Stimulated activated CD4-positive, alpha-beta T cell treated with anti-CD3 and anti-CD28 coated beads, Interleukin-2, amount 100 ng/mL, for 24 hours (primary cell): ENCODE measurements at regions not wholly inside any gene's neighbourhood (a gene's known extent, or its start where the extent isn't known, plus 50 kb on each side); places are given as distances from the start of the nearest gene placed in this dataset.

Experiments
- DNase-seq, 2 donors: peaks; one replicate each; pipeline ENCODE4 v3.0.0-alpha.2; 2020

DNA sequence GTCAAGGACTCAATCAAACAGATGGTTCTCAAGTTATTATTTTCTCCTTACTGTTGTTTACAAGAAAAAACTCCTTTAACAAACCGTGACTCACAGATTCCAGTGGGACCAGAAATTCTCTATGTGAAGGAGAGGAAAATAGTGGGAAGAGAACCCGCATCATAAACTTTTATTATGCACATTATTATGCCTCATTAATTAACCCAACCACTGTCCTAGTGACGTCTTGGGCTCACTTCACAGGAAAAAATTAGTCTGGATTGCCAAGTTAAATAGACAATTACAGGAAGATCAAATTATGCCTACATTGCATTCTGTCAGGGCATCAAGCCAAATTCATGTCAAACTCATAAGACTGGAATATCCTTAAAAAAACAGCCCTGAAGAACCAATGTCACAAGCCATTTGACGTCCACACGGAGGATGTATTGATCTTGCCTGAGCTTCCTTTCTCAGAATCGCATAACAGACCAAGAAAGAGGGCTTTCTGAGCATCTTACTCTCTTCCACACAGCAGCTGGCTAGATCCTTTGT lies 347.8 kb downstream of the DUSP10 start:
- DNase-seq, result no peak

DNA sequence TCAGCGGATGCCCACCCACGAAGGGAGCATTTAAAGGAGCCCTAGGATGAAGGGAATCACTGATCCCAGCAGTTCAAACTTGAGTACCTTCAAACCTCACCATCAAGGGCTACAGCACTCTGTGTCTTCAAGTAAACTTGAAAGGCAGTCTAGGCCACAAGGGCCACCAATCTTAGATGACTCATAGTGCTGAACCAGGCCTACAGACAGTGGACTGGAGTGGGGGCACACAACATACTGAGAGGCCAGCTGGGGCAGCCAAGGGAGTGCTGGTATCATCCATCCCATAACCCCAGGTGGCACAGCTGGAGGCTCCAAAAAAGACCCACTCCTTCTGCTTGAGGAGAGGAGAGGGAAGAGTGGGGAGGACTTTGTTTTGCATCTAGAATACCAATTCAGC lies 345.4 kb downstream of the DUSP10 start:
- no peak for DNase-seq

DNA sequence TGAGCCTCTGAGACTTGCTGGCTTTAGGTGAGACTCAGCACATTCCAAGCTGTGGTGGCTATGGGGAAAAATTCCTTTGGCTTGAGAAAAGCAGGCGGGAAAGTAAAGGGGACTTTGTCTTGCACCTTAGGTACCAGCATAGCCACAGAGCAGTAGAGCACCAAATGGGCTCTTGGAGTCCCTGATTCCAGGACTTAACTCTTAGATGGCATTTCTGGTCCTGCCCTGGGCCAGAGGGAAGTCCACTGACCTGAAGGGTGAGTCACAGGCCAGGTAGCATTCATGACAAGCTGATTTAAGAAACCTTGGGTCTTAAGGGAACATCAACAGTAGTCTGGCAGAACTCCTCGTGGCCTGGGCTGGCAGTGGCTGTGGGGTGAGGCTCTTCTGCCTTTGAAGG lies 344.7 kb downstream of the DUSP10 start:
- no peak for DNase-seq

DNA sequence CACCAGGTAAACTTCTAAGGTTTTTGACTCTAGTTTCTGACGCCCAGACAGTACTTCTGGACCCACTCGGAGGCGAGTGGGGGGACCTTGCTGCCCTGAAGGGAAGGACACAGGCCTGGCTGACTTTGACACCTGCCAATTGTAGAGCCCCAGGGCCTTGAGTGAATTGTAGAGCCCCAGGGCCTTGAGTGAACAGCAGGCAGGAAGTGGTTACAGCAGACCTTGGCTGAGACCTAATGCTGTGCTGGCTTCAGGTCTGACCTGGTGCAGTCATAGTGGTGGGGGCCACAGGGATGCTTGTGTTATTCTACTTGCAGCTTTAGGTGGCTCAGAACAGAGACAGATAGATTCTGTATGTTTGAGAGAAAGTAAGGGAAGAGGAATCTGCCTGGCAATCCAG lies 344.3 kb downstream of the DUSP10 start:
- DNase-seq, result no peak

DNA sequence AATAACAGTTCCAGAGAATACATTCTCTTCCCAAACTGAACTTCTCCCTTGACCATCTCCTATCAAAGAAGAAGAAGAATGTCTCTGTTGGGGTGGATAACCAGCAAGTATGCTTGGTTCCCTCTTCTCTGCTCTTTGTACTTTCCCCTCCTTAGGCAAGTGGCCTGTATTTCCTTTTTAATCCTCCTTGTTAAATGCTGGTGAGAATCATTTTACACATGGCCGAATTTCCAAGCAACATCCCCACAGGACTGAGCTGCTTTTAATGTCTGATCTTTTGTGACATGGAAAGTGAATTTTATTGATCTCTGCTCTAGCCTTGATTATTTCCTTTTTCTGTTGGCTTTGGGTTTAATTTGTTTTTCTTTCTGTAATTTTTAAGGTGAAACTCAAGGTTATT lies 336.7 kb downstream of the DUSP10 start:
- no peak for DNase-seq

DNA sequence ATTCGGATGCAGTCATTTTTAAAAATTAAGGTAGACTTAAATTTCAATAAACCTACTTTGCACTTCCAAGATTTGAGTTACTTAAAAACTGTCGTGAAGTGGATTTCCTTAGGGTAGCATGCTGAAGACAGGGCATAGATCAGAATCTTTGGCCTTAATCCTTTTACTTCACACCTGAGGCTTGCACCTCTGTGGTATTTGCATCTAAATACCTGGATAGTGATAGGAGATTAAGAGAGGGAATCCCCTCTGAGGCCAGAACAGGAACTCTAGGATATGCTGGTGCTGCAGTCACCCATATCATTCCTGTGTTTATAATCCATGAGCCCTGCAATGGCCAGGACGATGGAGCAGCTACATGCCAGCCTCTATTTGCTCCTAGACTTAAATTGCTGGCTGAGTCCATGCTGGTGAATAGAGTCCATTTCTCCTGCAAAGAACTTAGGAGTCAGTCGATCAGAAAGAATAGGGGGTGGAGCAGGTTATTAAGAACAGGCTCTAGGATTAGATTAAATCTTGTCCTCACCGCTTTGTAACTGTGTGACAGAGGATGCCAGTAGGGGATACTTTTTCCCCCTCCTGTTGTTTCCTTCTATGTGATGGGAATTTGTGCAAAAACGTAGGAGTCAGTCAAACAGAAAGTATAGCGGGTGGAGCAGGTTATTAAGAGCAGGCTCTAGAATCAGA lies 333.6 kb downstream of the DUSP10 start:
- no peak for DNase-seq

DNA sequence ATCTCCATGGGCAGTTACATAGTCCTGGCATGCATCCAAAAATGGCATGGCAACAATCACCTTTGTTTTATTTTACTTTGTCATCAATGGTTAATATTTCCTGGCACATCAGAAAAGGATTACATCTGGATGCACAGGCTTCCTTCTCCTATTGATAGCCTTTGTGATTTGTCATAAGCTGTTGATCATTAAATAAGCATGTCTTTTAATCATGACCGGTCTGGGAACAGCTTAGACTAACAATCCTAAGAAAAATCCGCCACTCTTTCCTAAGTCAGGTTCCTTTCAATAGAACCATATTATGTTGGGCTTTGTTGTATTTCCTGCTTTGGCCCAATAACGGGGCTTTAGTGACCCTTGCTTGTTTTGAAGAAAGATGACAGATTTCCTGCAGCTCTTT lies 330.6 kb downstream of the DUSP10 start:
- DNase-seq, result no peak

DNA sequence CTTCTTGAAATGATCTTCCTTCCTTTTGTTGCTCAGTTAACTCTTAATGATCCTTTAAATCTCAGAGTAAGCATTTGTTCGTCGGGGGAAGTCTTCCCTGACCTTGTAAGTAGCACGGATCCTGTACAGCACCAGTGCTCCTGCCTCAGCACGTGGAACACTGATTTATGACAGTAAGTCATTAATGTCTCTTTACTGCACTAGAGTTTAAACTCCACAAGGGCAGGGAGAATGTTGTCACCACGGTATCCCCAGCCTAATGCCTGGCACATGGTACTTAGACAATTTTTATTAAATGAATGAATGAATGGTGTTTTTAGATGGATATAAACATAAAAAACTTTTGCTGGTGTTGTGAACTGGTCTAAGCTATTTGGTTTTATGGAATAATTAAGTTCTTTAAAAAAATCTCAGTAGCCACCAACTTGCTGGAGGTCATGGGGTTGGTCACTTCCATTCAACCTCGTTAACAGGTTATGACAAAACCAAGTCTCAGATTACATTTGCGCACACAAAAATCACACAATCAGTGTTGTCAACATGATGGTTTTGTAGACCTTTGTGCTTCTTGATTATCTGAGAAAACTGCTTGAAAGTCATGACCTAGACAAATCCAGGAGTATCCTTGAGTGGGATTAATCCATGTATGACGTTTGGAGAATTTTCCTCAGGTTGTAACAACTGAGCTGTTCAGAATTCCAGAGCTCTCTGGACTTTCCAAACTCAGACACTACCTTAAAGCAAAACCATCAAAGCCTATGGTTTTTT lies 326.9 kb downstream of the DUSP10 start:
- no peak for DNase-seq

DNA sequence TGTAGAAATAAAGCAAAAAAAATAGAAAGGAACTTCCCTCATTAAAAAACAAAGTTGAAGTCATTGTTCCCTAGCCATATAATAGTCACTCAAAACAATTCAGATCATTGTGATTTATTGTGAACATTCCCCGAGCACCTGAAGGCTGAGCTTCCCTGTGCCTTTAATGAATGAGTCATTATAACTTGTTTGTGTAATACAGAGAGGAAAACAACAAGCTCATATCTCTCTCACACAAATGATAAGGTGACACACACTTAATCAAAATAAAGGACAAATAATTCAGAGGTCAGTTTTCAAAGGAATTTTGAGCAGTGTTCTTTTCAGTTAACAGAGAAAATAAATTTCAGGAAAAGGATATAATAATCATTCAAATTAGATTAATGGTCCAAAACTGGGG lies 326.2 kb downstream of the DUSP10 start:
- no peak for DNase-seq

DNA sequence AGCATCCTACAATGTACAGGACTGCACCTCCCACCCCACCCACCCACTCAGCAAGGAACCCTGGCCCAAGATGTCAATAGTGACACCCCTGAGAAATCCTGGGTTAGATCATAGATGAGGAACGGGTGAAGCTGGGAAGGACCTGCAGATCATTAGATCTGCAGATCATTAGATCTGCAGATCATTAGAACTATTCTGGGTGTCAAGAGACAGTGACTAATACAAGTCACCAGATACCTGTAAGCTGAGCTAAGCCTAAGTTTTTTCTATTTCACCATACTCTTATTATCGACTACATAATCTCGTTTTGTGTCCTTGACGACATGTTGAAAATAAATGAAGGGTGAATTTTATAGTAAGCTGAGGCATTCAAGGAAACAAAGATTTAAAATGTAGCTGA lies 325.7 kb downstream of the DUSP10 start:
- DNase-seq, result no peak

DNA sequence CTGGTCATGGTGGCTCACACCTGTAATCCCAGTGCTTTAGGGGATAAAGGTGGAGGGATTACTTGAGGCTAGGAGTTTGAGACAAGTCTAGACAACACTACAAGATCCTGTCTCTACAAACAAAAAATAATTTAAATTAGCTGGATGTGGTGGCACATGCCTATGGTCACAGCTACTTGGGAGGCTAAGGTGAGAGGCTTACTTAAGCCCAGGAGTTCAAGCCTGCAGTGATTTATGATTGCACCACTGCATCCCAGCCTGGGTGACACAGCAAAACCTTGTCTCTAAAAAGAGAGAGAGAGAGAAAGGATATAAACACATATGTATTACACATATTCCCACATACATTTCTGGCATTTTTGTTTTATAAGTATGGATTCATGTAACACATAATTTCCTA lies 325.2 kb downstream of the DUSP10 start:
- no peak for DNase-seq

DNA sequence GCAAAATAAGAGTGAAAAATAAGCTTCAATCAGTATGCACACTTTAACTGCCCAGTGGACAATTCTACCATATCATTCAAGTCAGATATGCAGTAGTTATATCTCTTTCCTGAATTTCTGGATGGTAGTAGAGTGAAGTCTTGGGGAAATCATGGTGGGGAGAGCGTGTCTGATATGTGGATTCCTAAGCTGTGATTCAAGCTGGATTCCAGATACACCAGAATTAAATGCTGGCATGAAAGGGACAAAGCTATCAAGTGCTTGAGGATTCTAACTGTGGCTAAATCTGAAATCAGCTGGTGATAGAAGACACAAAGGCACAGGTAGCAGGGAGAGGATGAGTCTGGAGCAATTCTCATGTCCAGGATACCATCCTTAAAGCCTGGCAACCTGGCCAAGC lies 323.5 kb downstream of the DUSP10 start:
- DNase-seq, result no peak

DNA sequence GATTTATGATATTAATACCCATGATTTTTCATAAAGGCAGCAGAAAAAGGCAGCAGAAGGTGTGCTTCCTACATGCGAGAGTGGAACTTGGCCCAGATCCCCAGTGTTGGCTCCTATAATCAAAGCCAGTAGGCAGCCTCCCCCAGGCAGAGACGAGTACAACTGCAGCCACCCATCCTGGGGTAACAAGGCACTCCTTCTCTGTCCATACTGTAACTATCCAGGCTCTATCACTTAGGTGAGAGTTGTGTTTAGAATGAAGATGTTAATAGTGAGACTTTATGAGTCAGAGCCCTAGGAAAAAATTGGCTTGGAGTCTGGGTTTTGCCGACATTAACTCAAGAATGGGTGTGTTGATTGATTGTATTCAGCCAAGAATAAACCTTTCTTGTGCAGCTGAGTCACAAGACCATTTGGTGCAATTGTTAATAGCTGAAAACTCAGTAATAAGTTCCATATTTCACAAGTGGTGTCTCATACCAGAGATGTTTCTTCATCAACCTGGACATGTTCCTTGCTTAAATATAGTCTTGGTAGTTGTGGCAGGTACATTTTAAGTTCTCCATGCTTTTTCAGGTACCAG lies 322.3 kb downstream of the DUSP10 start:
- DNase-seq, result no peak

DNA sequence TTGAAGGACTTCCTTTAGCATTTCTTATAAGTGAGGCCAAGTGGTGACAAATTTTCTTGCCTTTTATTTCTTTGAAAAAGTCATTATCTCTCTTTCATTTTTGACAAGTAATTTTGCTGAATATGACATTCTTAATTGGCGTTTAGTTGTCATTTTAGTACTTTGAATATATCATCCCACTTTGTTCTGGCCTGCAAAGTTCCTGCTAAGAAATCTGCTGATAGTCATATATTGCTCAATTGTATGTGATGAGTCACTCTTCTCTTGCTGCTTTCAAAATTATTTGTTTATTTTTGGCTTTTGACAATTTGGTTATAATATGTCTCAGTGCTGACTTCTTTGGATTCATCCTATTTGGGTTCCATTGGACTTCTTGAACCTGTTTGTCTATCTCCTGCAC lies 312.6 kb downstream of the DUSP10 start:
- no peak for DNase-seq

DNA sequence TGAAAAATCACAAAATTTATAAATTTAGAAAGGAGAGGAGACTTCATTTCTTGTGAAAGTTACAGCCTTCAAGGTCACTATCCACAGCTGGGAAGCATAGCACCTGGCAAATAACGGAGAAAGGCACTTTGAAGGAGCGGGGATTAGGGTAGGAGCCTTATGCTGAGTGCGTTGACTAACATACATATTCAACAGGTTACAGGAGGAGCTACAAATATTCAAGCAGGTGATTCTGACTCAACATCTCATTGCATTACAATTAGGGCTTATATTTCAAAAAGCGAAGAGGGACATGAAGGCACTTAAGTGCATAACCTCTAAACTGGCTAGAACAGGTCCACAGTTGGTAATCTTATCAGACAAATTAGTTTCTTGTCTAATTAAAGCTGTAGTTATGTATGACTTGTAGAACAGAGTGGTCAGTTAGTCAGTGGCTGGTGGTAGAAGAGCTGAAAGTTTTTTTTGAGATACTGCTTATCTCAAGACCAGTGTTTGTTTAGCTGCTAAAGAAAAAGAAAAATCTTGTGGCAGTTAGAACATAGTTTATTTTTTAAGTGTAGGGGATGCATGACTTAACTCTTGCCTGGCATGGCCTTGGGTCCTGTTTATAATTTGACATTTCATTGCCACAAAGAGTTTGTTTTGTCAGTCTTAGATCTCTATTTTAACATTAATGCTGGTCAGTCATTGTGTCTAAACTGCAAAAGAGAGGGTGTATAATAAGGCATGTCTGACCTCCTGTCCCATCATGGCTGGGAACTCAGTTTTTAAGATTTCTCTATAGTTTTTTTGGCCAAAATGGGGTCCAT lies 311.5 kb downstream of the DUSP10 start:
- DNase-seq, result no peak

DNA sequence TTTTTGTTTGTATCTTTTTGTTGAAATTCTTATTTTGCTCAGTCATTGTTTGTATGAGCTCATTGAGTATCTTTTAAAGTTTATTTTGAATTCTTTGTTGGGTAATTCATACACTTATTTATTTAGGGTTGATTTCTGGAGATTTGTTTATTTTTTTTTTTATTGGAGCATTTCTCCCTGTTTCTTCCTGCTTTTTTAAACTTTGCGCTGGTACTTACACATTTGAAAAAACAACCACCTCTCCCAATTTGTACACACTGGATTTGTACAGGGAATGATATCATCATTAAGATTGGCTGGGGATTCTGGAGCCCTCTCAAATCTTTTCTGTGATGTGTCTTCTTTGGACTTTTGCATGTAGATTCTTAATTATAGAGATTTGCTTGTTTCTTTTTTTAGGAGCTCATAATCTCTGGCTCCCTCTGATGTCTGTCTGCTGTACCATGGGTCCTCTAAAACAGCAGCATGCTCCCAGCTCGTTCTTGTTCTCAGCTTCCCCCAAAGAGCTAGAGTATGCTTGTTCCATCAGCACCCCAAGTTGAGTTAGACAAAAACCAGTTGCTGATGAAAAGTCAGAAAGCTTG lies 310.7 kb downstream of the DUSP10 start:
- no peak for DNase-seq

DNA sequence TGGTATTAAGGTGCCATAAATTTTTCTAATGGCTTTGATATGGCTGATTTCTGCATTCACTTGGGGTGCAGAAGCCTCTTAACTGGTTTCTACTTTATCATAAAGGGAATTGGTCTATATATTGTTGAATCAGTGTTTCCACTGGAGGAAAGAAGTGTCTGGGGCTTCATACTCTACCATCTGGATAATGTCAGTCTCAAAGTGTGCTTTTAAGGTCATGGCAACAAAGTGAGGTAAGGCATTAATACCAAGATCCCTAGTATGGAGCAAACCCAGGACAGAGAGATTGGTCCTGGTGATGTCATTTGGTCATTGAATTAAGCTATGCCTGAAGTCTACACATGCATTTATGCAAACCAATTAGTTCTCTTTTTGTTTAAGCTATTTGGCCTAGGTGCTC lies 309.9 kb downstream of the DUSP10 start:
- DNase-seq, result no peak

DNA sequence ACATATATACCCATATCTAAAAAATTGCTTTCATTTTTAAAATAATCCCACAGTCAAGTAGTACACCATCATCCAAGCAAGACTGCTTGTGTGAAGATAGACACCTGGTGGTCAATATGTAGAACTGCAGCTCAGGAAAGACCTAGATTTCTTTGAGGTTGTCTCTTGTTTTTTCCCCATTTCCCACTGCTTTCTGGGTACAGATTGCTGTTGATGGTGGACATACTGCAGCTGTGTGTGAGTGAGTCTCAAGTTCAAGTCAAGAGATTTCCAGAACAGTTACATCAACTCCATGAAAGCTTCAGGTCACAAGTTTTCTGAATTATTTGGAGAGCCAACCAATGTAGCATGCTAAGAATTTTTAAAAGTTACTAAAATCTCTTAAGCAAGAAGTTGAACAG lies 306.4 kb downstream of the DUSP10 start:
- DNase-seq, result no peak

DNA sequence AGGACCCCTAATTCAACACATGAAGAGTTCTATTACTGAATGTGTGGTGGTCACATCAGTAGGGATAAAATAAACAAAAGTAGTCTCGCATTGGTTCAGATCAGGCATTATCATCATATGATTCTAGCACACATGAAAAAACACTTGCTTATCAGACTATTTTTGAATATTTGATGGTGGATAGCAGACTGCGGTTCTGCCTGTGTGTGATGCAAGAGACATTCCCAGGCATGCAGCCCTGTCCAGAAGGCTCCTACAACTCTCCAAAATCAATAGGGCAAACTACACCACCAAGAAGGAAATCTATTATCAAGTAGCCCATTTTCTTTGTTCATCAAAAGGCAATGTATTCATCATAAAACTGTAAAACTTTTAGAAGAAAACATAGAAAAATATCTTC lies 304.7 kb downstream of the DUSP10 start:
- no peak for DNase-seq

DNA sequence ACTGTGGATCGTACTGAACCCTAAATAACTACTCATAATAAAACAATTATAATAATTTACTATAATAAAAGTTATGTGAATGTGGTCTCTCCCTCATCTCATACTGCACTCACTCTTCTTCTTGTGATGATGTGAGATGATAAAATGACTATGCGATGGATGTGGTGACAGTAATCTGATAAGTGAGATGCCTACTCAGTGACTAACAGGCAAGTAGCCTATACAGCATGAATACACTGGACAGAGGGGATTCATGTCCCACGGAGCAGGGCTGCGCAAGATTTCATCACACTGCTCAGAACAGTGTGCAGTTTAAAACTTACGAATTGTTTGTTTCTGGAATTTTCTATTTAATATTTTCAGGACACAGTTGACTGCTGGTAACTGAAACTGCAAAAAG lies 304.0 kb downstream of the DUSP10 start:
- DNase-seq, result no peak

DNA sequence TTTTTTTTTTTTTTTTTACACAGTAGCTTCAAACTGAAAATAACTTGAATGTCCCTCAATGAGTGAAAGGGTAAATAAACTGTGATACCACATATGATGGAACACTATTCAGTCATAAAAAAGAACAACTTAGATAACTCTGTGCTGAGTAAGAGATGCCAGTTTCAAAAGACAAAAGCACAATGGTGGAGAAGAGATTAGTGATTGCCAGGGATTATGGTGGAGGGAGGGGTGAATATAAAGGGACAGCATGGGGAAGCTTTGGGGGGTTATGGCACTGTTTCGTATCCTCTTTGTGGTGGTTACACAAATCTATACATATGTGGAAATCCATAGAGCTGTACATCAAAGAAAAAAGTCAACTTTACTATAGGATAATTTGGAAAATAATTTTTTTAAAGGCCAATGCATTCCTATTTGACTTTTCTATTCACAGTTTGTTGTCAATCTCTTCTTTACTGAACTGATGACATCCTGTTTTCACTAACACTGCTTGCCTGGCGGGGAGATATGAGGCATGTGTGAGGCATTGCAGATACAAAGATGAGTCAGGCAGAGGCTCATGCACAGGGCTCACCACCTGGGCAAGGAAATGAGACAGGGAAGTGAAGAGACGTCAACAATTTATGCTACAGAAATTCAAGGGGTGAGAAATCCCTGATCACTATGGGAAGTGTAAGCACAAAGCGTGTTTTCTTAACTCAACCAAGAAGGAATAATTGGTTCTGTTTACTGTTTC lies 302.7 kb downstream of the DUSP10 start:
- DNase-seq, result peak; percentile 56 to 69
